GM21515 (cell line): ENCODE measurements at regions not wholly inside any gene's neighbourhood (a gene's known extent, or its start where the extent isn't known, plus 50 kb on each side); places are given as distances from the start of the nearest gene placed in this dataset.
"Not testable (repeated sequence)": the region's sequence is repeated elsewhere in the genome, so short reads cannot be mapped to it uniquely, and the experiment has no call there.

Experiments
- ATAC-seq: cut with Tn5 transposase; IDR thresholded peaks from one replicate; pipeline ENCODE4 v1.9.1; 2021; ENCODE audit not compliant: unreplicated experiment

DNA sequence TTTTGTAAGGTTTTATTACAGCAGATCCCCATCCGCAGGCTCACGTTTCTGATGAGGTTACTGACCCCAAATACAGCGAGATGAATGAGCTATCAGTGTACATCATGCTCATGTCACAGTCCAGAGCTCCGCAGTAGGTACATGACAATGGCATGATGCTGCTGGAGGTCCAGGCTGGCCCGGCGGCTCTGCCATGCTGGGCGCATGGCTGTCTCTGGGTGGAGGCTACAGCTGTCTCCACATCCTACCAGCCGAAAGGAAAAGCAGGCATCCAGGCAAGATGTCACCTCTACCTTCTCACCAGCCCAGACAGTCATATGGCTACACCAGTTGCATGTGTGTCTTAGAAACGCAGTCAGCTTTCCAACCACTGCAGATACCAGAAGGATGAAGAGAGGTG is 90.9 kb upstream of the RNF32 start:
- no peak for ATAC-seq

DNA sequence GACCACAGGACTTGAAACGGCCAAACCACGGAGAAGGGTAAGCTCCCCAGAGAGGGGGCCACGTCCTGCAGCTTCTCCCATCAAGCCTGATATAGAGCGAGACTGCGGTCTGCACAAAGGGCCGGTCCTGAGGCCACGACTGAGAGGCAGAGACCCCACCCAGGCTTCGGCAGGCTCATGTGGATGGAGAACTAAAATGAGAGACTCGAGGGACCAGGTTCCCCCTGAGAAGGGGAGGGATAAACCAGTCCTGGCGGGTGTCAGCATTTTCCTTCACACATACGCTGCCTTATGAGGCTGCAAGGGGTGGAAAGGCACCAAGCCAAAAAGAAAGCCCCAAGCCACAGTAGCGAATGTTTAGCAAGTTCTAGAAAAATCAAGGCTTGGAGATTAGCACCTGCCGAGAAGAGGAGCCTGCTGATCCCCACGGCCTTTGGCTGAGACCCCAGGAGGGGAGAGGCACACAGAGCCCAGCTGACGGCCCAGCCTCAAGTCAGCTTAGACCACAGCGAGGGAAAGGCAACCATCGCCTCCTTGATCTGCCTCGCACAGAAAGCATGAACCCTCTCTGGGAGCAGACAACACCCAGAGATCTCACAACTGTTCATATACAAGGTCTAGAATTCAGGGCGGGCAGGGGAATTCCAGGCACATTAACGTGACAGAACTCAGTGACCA is 92.6 kb upstream of the RNF32 start:
- no peak for ATAC-seq

GRCh38 chr7:156545979-156546378 is 94.6 kb upstream of the RNF32 start:
- ATAC-seq = no peak

DNA sequence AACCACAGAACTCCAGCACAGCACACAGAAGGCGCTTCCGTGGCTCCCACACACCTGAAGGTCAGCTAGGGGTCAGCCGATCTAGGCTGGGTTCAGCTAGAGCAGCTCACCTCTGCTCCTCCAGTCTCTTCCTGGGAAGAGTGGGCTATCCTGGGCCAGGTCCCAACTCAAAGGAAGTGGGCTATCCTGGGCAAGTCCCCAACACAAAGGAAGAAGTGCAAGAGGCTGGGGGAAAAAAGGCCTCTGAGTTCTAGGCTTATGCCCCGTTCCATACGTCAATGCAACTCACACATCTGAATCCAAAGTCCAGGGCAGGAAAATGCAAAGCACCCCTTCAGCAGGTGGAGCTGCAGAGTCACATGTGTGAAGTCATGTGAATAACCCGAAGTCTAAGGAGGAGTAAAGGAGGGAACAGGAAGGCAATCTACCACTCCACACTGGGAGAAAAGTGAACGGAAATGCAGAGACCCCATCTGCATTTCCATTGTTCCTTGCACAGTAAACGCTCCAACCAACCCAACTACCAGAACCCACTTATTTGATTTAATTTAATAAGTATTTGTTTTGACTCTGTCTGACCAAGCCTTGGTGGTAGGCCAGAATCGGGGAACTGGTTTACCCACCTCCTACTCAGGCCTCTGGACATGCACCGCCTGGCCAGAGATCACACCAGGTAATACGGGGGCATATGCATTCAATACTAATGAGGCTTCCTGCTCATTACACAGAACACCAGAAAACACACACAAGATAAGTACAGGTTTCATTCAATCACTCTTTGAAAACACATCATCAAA is 95.5 kb upstream of the RNF32 start:
- ATAC-seq = no peak

GRCh38 chr7:156543699-156544598 is 96.6 kb upstream of the RNF32 start:
- no peak for ATAC-seq

DNA sequence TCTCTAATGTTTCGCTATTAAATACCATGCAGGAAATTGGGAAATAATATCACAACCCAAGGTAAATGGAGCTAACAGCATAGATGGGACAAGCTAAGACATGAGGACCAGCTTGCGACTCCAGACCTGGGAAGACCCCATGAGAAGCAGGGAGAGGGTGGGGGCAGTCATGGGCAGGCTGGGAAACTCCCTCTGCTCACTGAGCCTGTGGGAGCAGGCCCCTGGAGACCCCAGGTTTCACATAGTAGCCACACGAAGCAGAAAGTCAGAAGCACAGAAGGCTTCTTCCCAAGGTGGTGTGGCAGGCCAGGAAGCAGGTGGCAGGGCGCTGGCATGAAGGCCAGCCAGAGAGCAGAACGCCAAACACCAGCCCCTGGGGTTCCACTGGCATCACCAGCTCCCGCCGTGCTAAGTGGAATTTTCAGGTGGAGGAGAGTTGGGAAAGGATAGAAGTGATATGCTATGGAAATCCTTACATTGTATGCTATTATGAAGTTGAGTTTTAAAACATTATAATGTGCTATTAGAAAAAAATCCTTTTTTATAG is 99.9 kb upstream of the RNF32 start:
- ATAC-seq = no peak

DNA sequence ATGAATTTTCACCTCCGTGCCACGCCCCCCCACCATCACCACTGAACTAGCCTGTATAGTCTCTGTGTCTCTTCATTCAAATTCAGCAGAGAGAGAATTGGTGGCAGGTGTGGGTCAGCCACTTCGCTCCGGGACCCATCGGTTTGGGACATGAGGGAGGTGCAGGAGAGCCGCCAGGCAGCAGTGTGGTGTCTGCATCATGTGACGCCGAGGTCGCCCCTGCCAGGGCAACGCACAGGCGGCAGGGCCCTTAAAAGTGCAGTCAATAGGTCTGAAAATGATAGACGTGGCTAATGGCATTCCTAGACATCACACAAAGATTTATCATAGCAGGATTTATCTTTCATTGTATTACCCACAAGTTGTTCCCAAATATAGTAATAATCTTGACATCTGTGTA is 100.6 kb upstream of the RNF32 start:
- ATAC-seq = no peak

DNA sequence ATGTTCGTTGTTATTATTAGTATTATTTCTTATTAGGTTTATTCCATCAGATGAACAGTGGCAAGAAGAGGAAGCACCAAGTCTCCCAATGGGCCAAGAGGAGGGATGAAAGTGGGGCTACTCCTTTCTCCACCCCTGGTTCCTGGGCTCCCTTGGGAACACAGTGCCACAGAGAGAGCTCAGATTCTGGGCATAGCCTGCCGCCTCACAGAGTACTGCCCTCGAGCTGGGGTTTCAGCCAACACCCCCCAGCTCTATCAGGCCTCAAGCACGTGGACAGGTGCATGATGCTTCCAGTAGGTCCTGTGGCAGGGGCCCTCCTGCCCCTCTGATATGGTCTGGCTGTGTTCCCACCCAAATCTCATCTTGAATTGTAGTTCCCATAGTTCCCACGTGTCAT is 103.6 kb upstream of the RNF32 start:
- no peak for ATAC-seq

DNA sequence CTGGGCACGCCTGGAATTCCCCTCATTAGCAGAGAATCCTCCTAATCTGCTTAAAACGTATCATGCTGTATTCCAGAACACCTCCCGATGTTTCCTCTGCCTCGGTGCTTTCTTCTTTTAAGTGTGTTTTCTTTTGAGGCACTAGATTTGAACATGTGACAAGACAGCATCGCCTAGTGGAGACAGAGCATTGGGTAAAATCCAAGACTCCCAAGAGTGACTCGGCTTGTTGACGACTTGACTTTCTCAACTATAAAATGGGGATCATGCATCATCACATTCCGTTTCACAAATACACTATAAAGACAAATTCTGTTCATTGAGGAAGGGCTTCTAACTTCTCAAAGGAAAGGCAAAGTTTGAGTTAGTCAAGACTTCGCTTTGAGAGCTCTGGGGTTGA is 105.6 kb upstream of the RNF32 start:
- no peak for ATAC-seq

DNA sequence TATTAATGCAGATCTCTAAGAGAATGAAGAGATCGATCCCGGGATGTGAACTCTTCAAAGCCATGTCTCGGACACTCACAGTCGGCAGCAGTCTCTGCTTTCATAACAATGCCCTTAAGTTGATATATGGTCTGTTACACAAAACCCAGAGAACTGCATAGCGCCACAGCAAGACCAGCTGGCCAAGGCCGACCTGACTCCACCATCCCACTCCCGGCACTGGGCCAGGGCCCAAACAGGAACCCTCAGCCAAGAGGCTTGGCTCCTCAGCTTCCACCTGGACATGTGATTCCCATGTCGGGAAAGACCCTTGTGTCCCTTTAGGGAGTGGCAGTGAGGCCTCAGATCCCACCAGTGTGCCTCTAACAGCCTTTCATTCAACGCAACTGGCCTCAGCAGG is 106.6 kb upstream of the RNF32 start:
- no peak for ATAC-seq

GRCh38 chr7:156533420-156533819 is 107.2 kb upstream of the RNF32 start:
- ATAC-seq = no peak

- ATAC-seq = no peak
Observed at GRCh38 chr7:156532016-156532602, 108.5 kb upstream of the RNF32 start.

- ATAC-seq = no peak
Observed at GRCh38 chr7:156529956-156530355, 110.6 kb upstream of the RNF32 start.

GRCh38 chr7:156527458-156527890 is 113.1 kb upstream of the RNF32 start:
- ATAC-seq = no peak

DNA sequence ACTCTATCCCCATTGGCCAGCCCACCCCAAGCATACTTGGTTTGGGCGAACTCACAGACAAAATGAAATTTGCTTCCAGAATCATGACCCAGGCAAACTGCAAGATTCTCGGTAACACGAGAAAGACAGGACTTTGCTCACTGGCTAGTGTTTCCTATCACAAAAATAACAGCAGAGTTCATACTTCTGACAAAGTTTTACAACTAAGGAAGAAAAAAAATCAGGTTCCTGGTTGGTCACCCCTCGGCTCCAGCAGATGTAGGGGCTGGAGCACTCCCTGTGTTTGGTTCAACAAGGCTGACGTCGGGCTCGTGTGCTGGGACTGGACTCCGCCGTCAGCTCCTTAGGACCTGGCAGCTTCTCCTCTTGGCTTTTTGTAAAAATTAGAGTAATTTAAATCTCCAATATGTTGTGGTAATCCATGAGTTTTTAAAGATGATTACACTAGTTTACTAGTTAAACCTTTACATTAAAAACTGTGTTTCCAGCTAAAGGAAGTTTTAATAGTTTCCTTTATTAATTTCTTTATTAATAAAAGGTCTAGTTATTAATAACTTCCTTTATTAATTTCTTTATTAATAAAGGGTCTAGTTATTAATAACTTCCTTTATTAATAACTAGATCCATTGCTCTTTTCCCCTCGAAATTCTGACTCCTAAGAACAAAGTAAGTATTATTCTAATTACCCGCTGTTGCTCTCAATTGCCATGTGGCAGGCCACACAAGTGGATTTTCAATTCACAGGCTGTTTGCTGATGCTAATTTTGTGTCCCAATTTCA is 115.6 kb upstream of the RNF32 start:
- ATAC-seq = no peak

GRCh38 chr7:156523447-156524048 is 117.0 kb upstream of the RNF32 start:
- ATAC-seq = no peak

GRCh38 chr7:156522801-156523200 is 117.8 kb upstream of the RNF32 start:
- no peak for ATAC-seq

DNA sequence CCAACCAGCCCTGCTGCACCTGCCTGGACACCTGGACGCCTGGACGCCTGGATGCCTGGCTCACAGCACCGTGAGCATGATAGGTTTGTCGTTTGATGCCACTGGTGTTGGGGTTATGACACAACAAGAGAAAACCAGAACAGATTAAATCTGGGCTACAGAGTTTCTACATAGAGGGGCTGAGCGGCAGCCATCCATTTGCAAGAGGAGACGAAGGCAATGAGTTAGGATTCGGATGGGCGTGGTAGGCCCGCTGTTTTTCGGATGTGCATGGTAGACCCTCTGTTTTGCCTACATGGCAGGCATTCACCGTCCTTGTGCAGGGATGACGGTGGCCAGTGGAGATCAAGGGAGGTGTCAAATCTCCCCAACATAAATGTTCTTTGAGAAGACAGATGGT is 121.5 kb upstream of the RNF32 start:
- ATAC-seq = no peak

DNA sequence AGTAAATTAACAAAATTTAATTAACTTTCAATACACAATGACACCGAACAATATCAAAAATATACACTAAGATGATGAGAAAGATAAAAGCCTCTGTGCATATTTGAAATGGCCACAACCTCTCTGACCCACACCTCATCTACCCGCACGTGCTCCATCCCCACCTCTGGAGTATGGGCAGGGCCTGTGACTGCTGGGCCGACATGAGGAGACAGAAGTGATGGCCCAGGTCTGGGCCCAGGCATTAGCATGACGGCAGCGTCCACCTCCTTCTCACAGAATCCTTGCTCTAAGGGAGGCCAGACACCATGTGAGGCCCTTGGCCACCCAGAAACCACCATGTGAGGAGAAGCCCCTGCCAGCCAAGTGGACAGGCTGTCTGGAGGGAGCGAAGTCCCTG is 122.1 kb upstream of the RNF32 start:
- ATAC-seq = no peak

GRCh38 chr7:156517858-156518257 is 122.7 kb upstream of the RNF32 start:
- ATAC-seq = not testable (repeated sequence)
